CD4-positive, alpha-beta memory T cell (primary cell): ENCODE measurements at regions not wholly inside any gene's neighbourhood (a gene's known extent, or its start where the extent isn't known, plus 50 kb on each side); places are given as distances from the start of the nearest gene placed in this dataset.

Experiments
- CTCF ChIA-PET: fragments of 350-600 bp; sonication (Branson Sonifier 250); formaldehyde crosslinking; loops from one replicate; lab custom pipeline; 2021; ENCODE audit warnings: inconsistent platforms; ENCODE audit not compliant: partially characterized antibody; lab: Charles Lee
- POLR2A ChIA-PET: fragments of 350-600 bp; sonication (Branson Sonifier 250); formaldehyde crosslinking; loops from one replicate; lab custom pipeline; 2021; ENCODE audit not compliant: partially characterized antibody; lab: Charles Lee
- DNase-seq, 5 donors: peaks; one replicate each; pipeline versions ENCODE4 v3.0.0 to v3.0.0-alpha.2; 2020 to 2022; ENCODE audit warnings: mixed read lengths in 1 of 5
- H3K27ac ChIP-seq: one replicate; pipeline ENCODE4 v1.7.0; 2013; ENCODE audit warnings: low read depth, low read length
- H3K27me3 ChIP-seq: 2 replicates; pipeline ENCODE4 v1.7.0; 2013; ENCODE audit warnings: mild to moderate bottlenecking, low read length, moderate library complexity; ENCODE audit not compliant: insufficient read depth
- H3K36me3 ChIP-seq: 2 replicates; pipeline ENCODE4 v1.7.0; 2013; ENCODE audit warnings: mild to moderate bottlenecking, low read length, moderate library complexity; ENCODE audit not compliant: insufficient read depth
- H3K4me1 ChIP-seq: 2 replicates; pipeline ENCODE4 v1.7.0; 2013; ENCODE audit warnings: mild to moderate bottlenecking, low read length, moderate library complexity; ENCODE audit not compliant: insufficient read depth
- H3K4me3 ChIP-seq, 2 donors: one replicate each; pipeline ENCODE4 v1.7.0; 2013; ENCODE audit warnings: low read length in 2 of 2, mild to moderate bottlenecking in 1 of 2
- H3K9me3 ChIP-seq, 2 donors: one replicate each; pipeline ENCODE4 v1.7.0; 2013; ENCODE audit warnings: low read length in 2 of 2, control low read depth in 1 of 2; ENCODE audit not compliant: control insufficient read depth in 1 of 2
- H3K27ac Mint-ChIP-seq, 7 donors: one replicate each; pipeline ENCODE4 v1.8.0; 2020 to 2021; ENCODE audit warnings: mixed read lengths in 7 of 7, mild to moderate bottlenecking in 6 of 7, inconsistent platforms in 3 of 7, moderate library complexity in 3 of 7
- H3K27me3 Mint-ChIP-seq, 2 donors: one replicate each; pipeline ENCODE4 v1.8.0; 2020 to 2021; ENCODE audit warnings: mixed read lengths in 2 of 2
- H3K36me3 Mint-ChIP-seq, 2 donors: one replicate each; pipeline ENCODE4 v1.8.0; 2020 to 2021; ENCODE audit warnings: mixed read lengths in 2 of 2, inconsistent platforms in 1 of 2, mild to moderate bottlenecking in 1 of 2
- H3K4me1 Mint-ChIP-seq, 4 donors: one replicate each; pipeline ENCODE4 v1.8.0; 2020 to 2021; ENCODE audit warnings: mixed read lengths in 4 of 4, mild to moderate bottlenecking in 1 of 4
- H3K4me3 Mint-ChIP-seq, 8 donors: one replicate each; pipeline ENCODE4 v1.8.0; 2020 to 2021; ENCODE audit warnings: mixed read lengths in 8 of 8, mild to moderate bottlenecking in 7 of 8, moderate library complexity in 6 of 8, inconsistent platforms in 3 of 8
- H3K9me3 Mint-ChIP-seq, 8 donors: one replicate each; pipeline ENCODE4 v1.8.0; 2020 to 2021; ENCODE audit warnings: mixed read lengths in 8 of 8, mild to moderate bottlenecking in 5 of 8, inconsistent platforms in 3 of 8, moderate library complexity in 1 of 8
- intact Hi-C: fragments of 100-400 bp; cut with micrococcal nuclease; formaldehyde crosslinking; loops from one replicate; pipeline ENCODE4 v1.15.1; 2023

DNA sequence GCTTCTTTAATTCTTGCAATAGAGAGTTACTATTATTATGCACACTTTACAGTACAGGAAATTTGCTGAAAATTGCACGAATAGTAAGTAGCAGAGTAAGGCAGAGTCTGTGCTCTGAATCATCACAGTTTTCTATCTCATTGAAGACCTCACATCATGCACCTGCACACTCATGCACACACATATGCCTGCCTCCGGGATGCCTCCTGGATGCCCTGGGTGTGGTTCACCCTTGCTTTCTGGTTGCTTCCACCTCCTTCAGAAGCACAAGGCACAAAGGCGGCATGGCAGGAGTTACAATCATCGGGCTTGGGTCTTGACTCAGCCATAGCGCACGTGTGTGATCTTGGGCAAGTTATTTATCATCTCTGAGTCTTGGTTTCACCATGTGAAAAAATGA is 564.0 kb downstream of the VRK1 start:
- H3K4me3 Mint-ChIP-seq: no peak overlapping the region
- H3K36me3 ChIP-seq: no peaks in the 10 kb centered on the region
- POLR2A ChIA-PET: no interaction called here
- peaks cover 0 to 2% (median 0%) of the 10 kb centered on the region in 8 donors for H3K9me3 Mint-ChIP-seq
- no peak overlapping the region for H3K27ac ChIP-seq
- no peaks in the 10 kb centered on the region for H3K4me1 ChIP-seq
- H3K27ac Mint-ChIP-seq: no peak overlapping the region
- CTCF ChIA-PET: no interaction called here
- H3K4me3 ChIP-seq: no peak overlapping the region
- no peaks in the 10 kb centered on the region for H3K27me3 ChIP-seq
- H3K27me3 Mint-ChIP-seq: peaks cover 0 to 2% of the 10 kb centered on the region in 2 donors
- DNase-seq: no peak
- peaks cover 0 to 3% (median under 1%) of the 10 kb centered on the region in 4 donors for H3K4me1 Mint-ChIP-seq
- H3K9me3 ChIP-seq: no peaks in the 10 kb centered on the region
- intact Hi-C loops: no loop called here
- peaks cover 0 to 3% of the 10 kb centered on the region in 2 donors for H3K36me3 Mint-ChIP-seq

DNA sequence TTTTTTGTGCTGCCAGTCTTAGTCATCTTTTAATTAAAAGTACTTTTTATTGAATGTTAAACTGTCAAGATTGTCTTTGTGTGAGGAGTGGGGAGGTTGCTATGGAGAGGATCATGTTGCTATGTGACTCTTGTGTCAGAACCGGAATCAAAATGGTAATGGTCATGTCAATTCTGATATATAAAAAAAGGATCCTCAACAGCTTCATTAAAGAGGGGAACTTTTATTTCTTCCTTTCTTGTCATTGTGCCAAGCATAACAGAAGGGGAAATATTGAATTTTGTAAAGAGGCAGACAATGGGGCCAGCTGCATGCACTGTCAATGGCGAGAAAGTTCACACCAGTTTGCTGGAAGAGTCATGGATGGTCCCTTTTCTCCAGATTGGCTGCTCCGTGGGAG is 564.8 kb downstream of the VRK1 start:
- CTCF ChIA-PET: no interaction called here

DNA sequence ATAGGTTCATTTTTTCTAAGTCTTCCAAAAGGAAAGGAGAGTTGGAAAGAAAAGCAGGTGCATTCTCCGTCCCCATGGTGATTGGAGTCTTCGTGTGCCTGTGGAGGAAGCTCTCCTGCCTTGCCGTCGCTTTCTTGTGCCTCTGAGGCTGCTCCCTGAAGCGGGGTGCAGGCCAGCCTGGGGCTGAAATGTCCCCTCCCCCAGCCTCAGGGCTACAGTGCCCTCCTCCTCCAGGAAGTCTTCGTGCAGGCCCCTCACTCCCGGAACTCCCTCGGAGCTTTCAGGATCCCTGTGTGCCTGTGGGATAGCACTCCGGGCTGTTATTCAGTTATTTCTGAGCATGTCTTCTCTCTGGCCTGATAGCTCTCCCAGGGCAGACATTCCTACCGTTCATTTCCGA is 569.2 kb downstream of the VRK1 start:
- H3K4me1 ChIP-seq: no peaks in the 10 kb centered on the region
- no peaks in the 10 kb centered on the region for H3K9me3 ChIP-seq
- ChIA-PET POLR2A (no interaction called here), CTCF (no interaction called here)
- H3K4me3 ChIP-seq: no peak overlapping the region
- peaks cover 0 to 6% (median 1%) of the 10 kb centered on the region in 4 donors for H3K4me1 Mint-ChIP-seq
- H3K4me3 Mint-ChIP-seq: no peak overlapping the region
- H3K36me3 Mint-ChIP-seq: no peaks in the 10 kb centered on the region
- H3K27ac Mint-ChIP-seq: no peak overlapping the region
- H3K27me3 ChIP-seq: no peaks in the 10 kb centered on the region
- no peak overlapping the region for H3K27ac ChIP-seq
- peaks cover 0 to 3% (median 0%) of the 10 kb centered on the region in 8 donors for H3K9me3 Mint-ChIP-seq
- H3K27me3 Mint-ChIP-seq: no peaks in the 10 kb centered on the region
- intact Hi-C loops: no loop called here
- no peak for DNase-seq
- H3K36me3 ChIP-seq: no peaks in the 10 kb centered on the region

More for the DNA sequence above, 564.8 kb downstream of the VRK1 start:
- Histone ChIP-seq H3K36me3 (no peaks in the 10 kb centered on the region), H3K4me3 (no peak overlapping the region), H3K4me1 (no peaks in the 10 kb centered on the region), H3K27ac (no peak overlapping the region), H3K27me3 (no peaks in the 10 kb centered on the region), H3K9me3 (no peaks in the 10 kb centered on the region)
- intact Hi-C loops: no loop called here
- no peak overlapping the region for H3K4me3 Mint-ChIP-seq
- POLR2A ChIA-PET: no interaction called here
- peaks cover 0 to 2% of the 10 kb centered on the region in 2 donors for H3K27me3 Mint-ChIP-seq
- DNase-seq: no peak
- no peak overlapping the region for H3K27ac Mint-ChIP-seq
- H3K36me3 Mint-ChIP-seq: no peaks in the 10 kb centered on the region
- H3K4me1 Mint-ChIP-seq: no peaks in the 10 kb centered on the region
- no peaks in the 10 kb centered on the region for H3K9me3 Mint-ChIP-seq

DNA sequence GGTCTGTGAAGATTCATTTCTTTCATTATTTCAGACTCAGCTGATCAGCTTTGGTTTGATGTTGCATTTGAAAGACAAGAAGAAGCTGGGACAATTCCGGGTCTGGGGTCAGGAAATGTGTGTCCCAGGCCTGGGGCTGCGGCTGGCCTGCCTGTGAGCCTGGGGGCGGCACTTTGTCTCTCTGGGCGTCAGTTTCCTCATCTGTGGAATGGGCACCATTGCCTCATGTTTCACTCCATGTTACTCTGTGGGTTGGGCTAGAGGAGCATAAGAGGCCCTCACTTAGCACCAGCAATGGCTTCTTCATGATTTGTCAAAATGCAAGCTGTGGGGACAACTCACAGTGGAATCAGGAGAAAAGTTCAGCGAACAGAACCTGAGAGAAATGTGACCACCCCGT is 570.1 kb downstream of the VRK1 start:
- POLR2A ChIA-PET: interaction anchor here (0.9 kb wide), 1 partner anchor 8 kb away, joined by 3 read pairs; no protein-coding TSS in a partner anchor
- H3K27ac ChIP-seq: no peak overlapping the region
- peaks cover 0 to 3% (median 0%) of the 10 kb centered on the region in 8 donors for H3K9me3 Mint-ChIP-seq
- no peak for DNase-seq
- peaks cover 0 to 6% (median 1%) of the 10 kb centered on the region in 4 donors for H3K4me1 Mint-ChIP-seq
- H3K36me3 Mint-ChIP-seq: no peaks in the 10 kb centered on the region
- no peaks in the 10 kb centered on the region for H3K9me3 ChIP-seq
- H3K27me3 ChIP-seq: no peaks in the 10 kb centered on the region
- no peak overlapping the region for H3K4me3 Mint-ChIP-seq
- H3K4me1 ChIP-seq: no peaks in the 10 kb centered on the region
- CTCF ChIA-PET: no interaction called here
- H3K4me3 ChIP-seq: no peak overlapping the region
- H3K36me3 ChIP-seq: no peaks in the 10 kb centered on the region
- H3K27me3 Mint-ChIP-seq: no peaks in the 10 kb centered on the region
- intact Hi-C loops: no loop called here
- H3K27ac Mint-ChIP-seq: peak overlapping the region in 1 of 7 donors; percentile 23

DNA sequence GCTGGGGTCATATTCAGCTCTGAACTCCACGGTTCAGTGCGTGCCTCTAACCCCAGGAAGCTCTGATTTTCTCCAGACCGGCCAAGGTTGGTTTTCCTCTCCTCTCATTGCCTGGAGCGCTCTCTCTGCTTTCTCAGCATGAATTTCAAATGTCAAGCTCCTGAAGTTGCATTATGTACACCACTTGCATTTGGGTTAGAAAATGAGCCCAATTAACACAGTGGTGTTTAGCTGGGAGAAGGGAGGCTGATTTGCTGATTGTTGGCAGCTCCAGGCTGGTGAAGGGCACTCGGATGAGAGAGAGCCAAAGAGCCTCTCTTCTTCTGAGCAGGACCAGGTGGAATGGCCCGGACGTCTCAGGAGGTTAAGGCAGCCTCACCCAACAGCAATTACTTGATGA is 570.9 kb downstream of the VRK1 start:
- no peak for DNase-seq
- no peaks in the 10 kb centered on the region for H3K36me3 ChIP-seq
- intact Hi-C loops: no loop called here
- H3K27me3 ChIP-seq: no peaks in the 10 kb centered on the region
- Mint-ChIP-seq H3K9me3 (peaks cover 0 to 5% (median 0%) of the 10 kb centered on the region in 8 donors), H3K27ac (no peak overlapping the region), H3K4me1 (peaks cover 0 to 6% (median 1%) of the 10 kb centered on the region in 4 donors), H3K36me3 (no peaks in the 10 kb centered on the region), H3K4me3 (no peak overlapping the region), H3K27me3 (no peaks in the 10 kb centered on the region)
- no peak overlapping the region for H3K27ac ChIP-seq
- CTCF ChIA-PET: no interaction called here
- POLR2A ChIA-PET: interaction anchor here (1.0 kb wide), 1 partner anchor 12 kb away, joined by 3 read pairs; no protein-coding TSS in a partner anchor
- H3K9me3 ChIP-seq: no peaks in the 10 kb centered on the region
- no peak overlapping the region for H3K4me3 ChIP-seq
- H3K4me1 ChIP-seq: no peaks in the 10 kb centered on the region

DNA sequence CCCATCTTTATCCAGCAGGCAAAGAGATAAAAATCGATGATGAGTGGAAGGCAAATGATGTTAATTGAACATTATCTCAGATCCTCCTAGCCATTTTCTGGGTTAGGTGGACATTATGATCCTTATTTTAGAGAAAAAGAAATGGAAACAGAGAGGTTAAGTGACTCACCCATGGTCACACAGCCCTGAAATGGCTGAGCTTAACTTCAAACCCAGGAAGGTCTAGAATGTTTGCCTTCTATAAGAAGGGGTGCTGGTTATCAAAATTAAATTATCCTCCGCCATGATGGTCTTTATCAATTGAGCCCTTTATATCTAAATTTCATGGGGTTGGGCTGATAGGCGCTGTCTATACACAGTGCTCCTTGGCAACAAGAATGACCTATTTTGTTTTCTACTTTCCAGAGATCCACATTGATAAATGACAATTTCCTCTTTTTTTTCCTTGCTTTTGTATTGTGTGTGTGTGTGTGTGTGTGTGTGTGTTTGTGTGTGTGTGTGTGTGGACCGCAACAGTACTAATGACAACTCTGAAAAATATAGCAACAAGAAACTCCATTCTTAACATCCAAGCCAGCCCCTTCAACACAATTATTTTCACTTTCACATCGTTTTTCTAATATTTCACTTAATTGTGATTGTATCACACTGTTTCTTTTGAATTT is 571.9 kb downstream of the VRK1 start:
- peak overlapping the region in 1 of 7 donors; percentile 19 for H3K27ac Mint-ChIP-seq
- H3K36me3 Mint-ChIP-seq: peaks cover 0 to 1% of the 10 kb centered on the region in 2 donors
- Histone ChIP-seq H3K4me3 (no peak overlapping the region), H3K9me3 (no peaks in the 10 kb centered on the region), H3K27me3 (no peaks in the 10 kb centered on the region), H3K36me3 (no peaks in the 10 kb centered on the region), H3K27ac (no peak overlapping the region), H3K4me1 (no peaks in the 10 kb centered on the region)
- intact Hi-C loops: no loop called here
- H3K9me3 Mint-ChIP-seq: peaks cover 0 to 5% (median 0%) of the 10 kb centered on the region in 8 donors
- H3K4me3 Mint-ChIP-seq: no peak overlapping the region
- ChIA-PET POLR2A (no interaction called here), CTCF (no interaction called here)
- DNase-seq: no peak
- H3K4me1 Mint-ChIP-seq: peaks cover 3 to 10% (median 5%) of the 10 kb centered on the region in 4 donors
- no peaks in the 10 kb centered on the region for H3K27me3 Mint-ChIP-seq

DNA sequence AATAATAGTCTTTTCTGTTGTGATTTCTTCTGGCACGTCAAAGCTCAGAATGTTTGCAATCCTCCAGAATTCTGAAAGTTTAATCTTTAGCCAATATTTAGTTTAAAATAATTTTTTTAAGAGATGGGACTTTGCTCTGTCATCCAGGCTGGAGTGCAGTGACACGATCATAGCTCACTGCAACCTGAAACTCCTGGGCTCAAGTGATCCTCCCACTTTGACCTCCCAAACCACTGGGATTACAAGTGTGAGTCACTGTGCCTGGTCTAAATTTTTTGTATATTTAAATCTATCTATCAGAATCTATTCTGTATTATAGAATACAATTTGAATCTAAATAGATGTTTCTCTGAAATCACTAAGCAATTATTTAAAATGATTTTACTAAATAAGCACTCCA is 572.7 kb downstream of the VRK1 start:
- ChIA-PET POLR2A (no interaction called here), CTCF (no interaction called here)
- no peaks in the 10 kb centered on the region for H3K27me3 Mint-ChIP-seq
- intact Hi-C loops: no loop called here
- peaks cover 0 to 5% (median 0%) of the 10 kb centered on the region in 8 donors for H3K9me3 Mint-ChIP-seq
- Histone ChIP-seq H3K4me1 (no peaks in the 10 kb centered on the region), H3K36me3 (no peaks in the 10 kb centered on the region), H3K27ac (no peak overlapping the region), H3K4me3 (no peak overlapping the region), H3K9me3 (no peaks in the 10 kb centered on the region), H3K27me3 (no peaks in the 10 kb centered on the region)
- peaks cover 0 to 1% of the 10 kb centered on the region in 2 donors for H3K36me3 Mint-ChIP-seq
- peaks cover 5 to 11% (median 8%) of the 10 kb centered on the region in 4 donors for H3K4me1 Mint-ChIP-seq
- H3K27ac Mint-ChIP-seq: no peak overlapping the region
- H3K4me3 Mint-ChIP-seq: no peak overlapping the region
- no peak for DNase-seq
